Stimulated activated effector memory CD8-positive, alpha-beta T cell treated with anti-CD3 and anti-CD28 coated beads, Interleukin-12 subunit alpha, Interleukin-12 subunit beta, amount 100 ng/mL, for 72 hours (primary cell): ENCODE measurements at regions not wholly inside any gene's neighbourhood (a gene's known extent, or its start where the extent isn't known, plus 50 kb on each side); places are given as distances from the start of the nearest gene placed in this dataset.
A peak's percentile ranks its signal among the peaks of the same experiment; 100 is the strongest.
"Not testable (repeated sequence)": the region's sequence is repeated elsewhere in the genome, so short reads cannot be mapped to it uniquely, and the experiment has no call there.

Experiments used
- ATAC-seq: fragments of 150-1000 bp; cut with Tn5 transposase; 2 replicates; pipeline ENCODE4 v1.10.0; 2021
- DNase-seq, 2 donors: peaks; one replicate each; pipeline ENCODE4 v3.0.0; 2021 to 2022; ENCODE audit warnings: low spot score in 2 of 2
- H3K27ac Mint-ChIP-seq: one replicate; pipeline ENCODE4 v1.8.0; 2022; ENCODE audit warnings: mild to moderate bottlenecking, mixed read lengths
- H3K36me3 Mint-ChIP-seq: one replicate; pipeline ENCODE4 v1.8.0; 2022; ENCODE audit warnings: mild to moderate bottlenecking, mixed read lengths
- H3K4me1 Mint-ChIP-seq: one replicate; pipeline ENCODE4 v1.8.0; 2022; ENCODE audit warnings: mixed read lengths
- H3K4me3 Mint-ChIP-seq: one replicate; pipeline ENCODE4 v1.8.0; 2022; ENCODE audit warnings: mild to moderate bottlenecking, mixed read lengths
- H3K9me3 Mint-ChIP-seq: one replicate; pipeline ENCODE4 v1.8.0; 2022; ENCODE audit warnings: mixed read lengths

- H3K4me3 Mint-ChIP-seq = no peak overlapping the region
- H3K27ac Mint-ChIP-seq = no peak overlapping the region
- ATAC-seq = no peak
- no peaks in the 10 kb centered on the region for H3K9me3 Mint-ChIP-seq
- DNase-seq = no peak
- H3K36me3 Mint-ChIP-seq = no peaks in the 10 kb centered on the region
- H3K4me1 Mint-ChIP-seq = no peaks in the 10 kb centered on the region
These were observed 121.7 kb upstream of the TACR1 start for GRCh38 chr2:75320898-75321598.

- H3K4me1 Mint-ChIP-seq = no peaks in the 10 kb centered on the region
- no peak overlapping the region for H3K27ac Mint-ChIP-seq
- H3K4me3 Mint-ChIP-seq = no peak overlapping the region
- ATAC-seq (no peak), DNase-seq (no peak)
- no peaks in the 10 kb centered on the region for H3K36me3 Mint-ChIP-seq
- H3K9me3 Mint-ChIP-seq = no peaks in the 10 kb centered on the region
These were observed 120.6 kb upstream of the TACR1 start for GRCh38 chr2:75319951-75320350.

GRCh38 chr2:75317802-75318201 lies 118.5 kb upstream of the TACR1 start:
- Mint-ChIP-seq H3K4me1 (no peaks in the 10 kb centered on the region), H3K36me3 (no peaks in the 10 kb centered on the region), H3K27ac (no peak overlapping the region), H3K4me3 (no peak overlapping the region), H3K9me3 (no peaks in the 10 kb centered on the region)
- DNase-seq = no peak
- ATAC-seq = no peak

GRCh38 chr2:75317316-75317715 lies 118.0 kb upstream of the TACR1 start:
- H3K4me3 Mint-ChIP-seq = no peak overlapping the region
- H3K27ac Mint-ChIP-seq = no peak overlapping the region
- no peaks in the 10 kb centered on the region for H3K9me3 Mint-ChIP-seq
- no peaks in the 10 kb centered on the region for H3K36me3 Mint-ChIP-seq
- no peaks in the 10 kb centered on the region for H3K4me1 Mint-ChIP-seq
- DNase-seq (no peak), ATAC-seq (no peak)

GRCh38 chr2:75315436-75315835 lies 116.1 kb upstream of the TACR1 start:
- no peaks in the 10 kb centered on the region for H3K9me3 Mint-ChIP-seq
- H3K4me3 Mint-ChIP-seq = no peak overlapping the region
- DNase-seq (no peak), ATAC-seq (no peak)
- no peaks in the 10 kb centered on the region for H3K4me1 Mint-ChIP-seq
- no peaks in the 10 kb centered on the region for H3K36me3 Mint-ChIP-seq
- H3K27ac Mint-ChIP-seq = no peak overlapping the region

GRCh38 chr2:75311993-75312392 lies 112.7 kb upstream of the TACR1 start:
- Mint-ChIP-seq H3K4me1 (no peaks in the 10 kb centered on the region), H3K27ac (no peak overlapping the region), H3K9me3 (no peaks in the 10 kb centered on the region), H3K4me3 (no peak overlapping the region), H3K36me3 (no peaks in the 10 kb centered on the region)
- DNase-seq = no peak
- peak; percentile 56 for ATAC-seq

- Mint-ChIP-seq H3K36me3 (no peaks in the 10 kb centered on the region), H3K4me3 (no peak overlapping the region), H3K27ac (no peak overlapping the region), H3K4me1 (no peaks in the 10 kb centered on the region), H3K9me3 (no peaks in the 10 kb centered on the region)
- no peak for ATAC-seq
- no peak for DNase-seq
These were observed 112.2 kb upstream of the TACR1 start for GRCh38 chr2:75311521-75311920.

GRCh38 chr2:75310876-75311275 lies 111.6 kb upstream of the TACR1 start:
- no peaks in the 10 kb centered on the region for H3K36me3 Mint-ChIP-seq
- H3K4me3 Mint-ChIP-seq = no peak overlapping the region
- no peaks in the 10 kb centered on the region for H3K9me3 Mint-ChIP-seq
- no peak for DNase-seq
- H3K27ac Mint-ChIP-seq = no peak overlapping the region
- ATAC-seq = no peak
- no peaks in the 10 kb centered on the region for H3K4me1 Mint-ChIP-seq

- Mint-ChIP-seq H3K36me3 (no peaks in the 10 kb centered on the region), H3K27ac (no peak overlapping the region), H3K4me1 (no peaks in the 10 kb centered on the region), H3K9me3 (no peaks in the 10 kb centered on the region), H3K4me3 (no peak overlapping the region)
- ATAC-seq (no peak), DNase-seq (no peak)
These were observed 110.5 kb upstream of the TACR1 start for GRCh38 chr2:75309596-75310463.

- H3K36me3 Mint-ChIP-seq = no peaks in the 10 kb centered on the region
- no peak overlapping the region for H3K27ac Mint-ChIP-seq
- H3K4me1 Mint-ChIP-seq = no peaks in the 10 kb centered on the region
- DNase-seq = no peak
- no peak for ATAC-seq
- H3K4me3 Mint-ChIP-seq = no peak overlapping the region
- H3K9me3 Mint-ChIP-seq = peaks cover 3% of the 10 kb centered on the region
These were observed 103.9 kb upstream of the TACR1 start for GRCh38 chr2:75303227-75303626.

- DNase-seq (no peak), ATAC-seq (no peak)
- no peaks in the 10 kb centered on the region for H3K9me3 Mint-ChIP-seq
- H3K36me3 Mint-ChIP-seq = no peaks in the 10 kb centered on the region
- no peak overlapping the region for H3K4me3 Mint-ChIP-seq
- H3K27ac Mint-ChIP-seq = no peak overlapping the region
- no peaks in the 10 kb centered on the region for H3K4me1 Mint-ChIP-seq
These were observed 95.0 kb upstream of the TACR1 start for GRCh38 chr2:75294362-75294761.

GRCh38 chr2:75292826-75293225 lies 93.5 kb upstream of the TACR1 start:
- ATAC-seq = no peak
- Mint-ChIP-seq H3K9me3 (no peaks in the 10 kb centered on the region), H3K4me3 (no peak overlapping the region), H3K27ac (no peak overlapping the region), H3K36me3 (no peaks in the 10 kb centered on the region), H3K4me1 (no peaks in the 10 kb centered on the region)
- no peak for DNase-seq

GRCh38 chr2:75290600-75291150 lies 91.4 kb upstream of the TACR1 start:
- Mint-ChIP-seq H3K27ac (no peak overlapping the region), H3K4me1 (no peaks in the 10 kb centered on the region), H3K9me3 (no peaks in the 10 kb centered on the region), H3K4me3 (no peak overlapping the region), H3K36me3 (no peaks in the 10 kb centered on the region)
- no peak for DNase-seq
- ATAC-seq = no peak

- no peaks in the 10 kb centered on the region for H3K4me1 Mint-ChIP-seq
- no peak for DNase-seq
These were observed 90.5 kb upstream of the TACR1 start for GRCh38 chr2:75289771-75290170.

GRCh38 chr2:75289178-75289577 lies 89.9 kb upstream of the TACR1 start:
- H3K4me1 Mint-ChIP-seq, ATAC-seq, DNase-seq, H3K36me3 Mint-ChIP-seq, H3K4me3 Mint-ChIP-seq, H3K9me3 Mint-ChIP-seq, H3K27ac Mint-ChIP-seq: not testable (repeated sequence)

More at GRCh38 chr2:75289771-75290170, 90.5 kb upstream of the TACR1 start:
- Mint-ChIP-seq H3K4me3 (no peak overlapping the region), H3K36me3 (no peaks in the 10 kb centered on the region), H3K27ac (no peak overlapping the region), H3K9me3 (no peaks in the 10 kb centered on the region)
- ATAC-seq = no peak

GRCh38 chr2:75288760-75289159 lies 89.4 kb upstream of the TACR1 start:
- DNase-seq (no peak), ATAC-seq (no peak)
- no peaks in the 10 kb centered on the region for H3K4me1 Mint-ChIP-seq
- H3K4me3 Mint-ChIP-seq = no peak overlapping the region
- H3K27ac Mint-ChIP-seq = no peak overlapping the region
- H3K9me3 Mint-ChIP-seq = no peaks in the 10 kb centered on the region
- H3K36me3 Mint-ChIP-seq = no peaks in the 10 kb centered on the region
